Subcutaneous abdominal adipose tissue (tissue), 5 donors: ENCODE measurements at regions not wholly inside any gene's neighbourhood (a gene's known extent, or its start where the extent isn't known, plus 50 kb on each side); places are given as distances from the start of the nearest gene placed in this dataset.
"Not testable (repeated sequence)": the region's sequence is repeated elsewhere in the genome, so short reads cannot be mapped to it uniquely, and the experiment has no call there.

Experiments used
- H3K27ac ChIP-seq: one replicate; pipeline ENCODE4 v1.7.0; 2013; ENCODE audit warnings: low read depth, mild to moderate bottlenecking, inconsistent platforms, low read length, moderate library complexity
- H3K27me3 ChIP-seq, 5 donors: one replicate each; pipeline ENCODE4 v1.7.0; 2013; ENCODE audit warnings: low read length in 5 of 5, inconsistent platforms in 1 of 5; ENCODE audit not compliant: control insufficient read depth in 5 of 5, insufficient read depth in 4 of 5
- H3K36me3 ChIP-seq, 5 donors: one replicate each; pipeline ENCODE4 v1.7.0; 2013; ENCODE audit warnings: low read length in 5 of 5; ENCODE audit not compliant: control insufficient read depth in 5 of 5, insufficient read depth in 5 of 5
- H3K4me1 ChIP-seq, 5 donors: one replicate each; pipeline ENCODE4 v1.7.0; 2013; ENCODE audit warnings: low read length in 5 of 5, mild to moderate bottlenecking in 3 of 5, moderate library complexity in 1 of 5; ENCODE audit not compliant: control insufficient read depth in 5 of 5, insufficient read depth in 5 of 5
- H3K4me3 ChIP-seq, 5 donors: one replicate each; pipeline ENCODE4 v1.7.0; 2013; ENCODE audit warnings: low read length in 5 of 5, low read depth in 1 of 5
- H3K9ac ChIP-seq, 5 donors: one replicate each; pipeline ENCODE4 v1.7.0; 2013; ENCODE audit warnings: low read length in 5 of 5, mild to moderate bottlenecking in 4 of 5, moderate library complexity in 3 of 5
- H3K9me3 ChIP-seq, 5 donors: one replicate each; pipeline ENCODE4 v1.7.0; 2013; ENCODE audit warnings: low read length in 5 of 5; ENCODE audit not compliant: control insufficient read depth in 5 of 5
- donor health status: healthy.
- donor health status: healthy.
- donor health status: healthy.
- donor health status: healthy.
- donor health status: healthy.

DNA sequence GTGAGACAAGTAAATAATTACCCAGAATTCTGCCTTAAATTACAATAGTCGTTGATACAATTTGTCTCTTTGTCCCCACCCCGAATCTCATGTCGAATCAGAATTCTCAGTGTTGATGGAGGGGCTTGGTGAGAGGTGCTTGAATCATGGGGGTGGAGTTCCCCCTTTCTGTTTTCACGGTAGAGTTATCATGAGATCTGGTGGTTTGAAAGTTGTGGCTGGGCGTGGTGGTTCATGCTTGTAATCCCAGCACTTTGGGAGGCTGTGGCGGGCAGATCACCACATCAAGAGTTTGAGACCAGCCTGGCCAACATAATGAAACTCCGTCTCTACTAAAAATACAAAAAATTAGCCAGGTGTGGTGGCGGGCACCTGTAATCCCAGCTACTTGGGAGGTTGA is 75.0 kb upstream of the GNAQ start:
- H3K27me3 ChIP-seq, H3K4me1 ChIP-seq, H3K4me3 ChIP-seq, H3K27ac ChIP-seq, H3K9me3 ChIP-seq, H3K9ac ChIP-seq, H3K36me3 ChIP-seq: not testable (repeated sequence)

- Histone ChIP-seq H3K27ac (no peak overlapping the region), H3K4me1 (no peaks in the 10 kb centered on the region), H3K9me3 (peaks cover 0 to 5% (median 3%) of the 10 kb centered on the region in 5 donors), H3K27me3 (no peaks in the 10 kb centered on the region), H3K9ac (no peak overlapping the region), H3K36me3 (no peaks in the 10 kb centered on the region), H3K4me3 (no peak overlapping the region)
Observed at GRCh38 chr9:78103971-78104433, 72.4 kb upstream of the GNAQ start.

DNA sequence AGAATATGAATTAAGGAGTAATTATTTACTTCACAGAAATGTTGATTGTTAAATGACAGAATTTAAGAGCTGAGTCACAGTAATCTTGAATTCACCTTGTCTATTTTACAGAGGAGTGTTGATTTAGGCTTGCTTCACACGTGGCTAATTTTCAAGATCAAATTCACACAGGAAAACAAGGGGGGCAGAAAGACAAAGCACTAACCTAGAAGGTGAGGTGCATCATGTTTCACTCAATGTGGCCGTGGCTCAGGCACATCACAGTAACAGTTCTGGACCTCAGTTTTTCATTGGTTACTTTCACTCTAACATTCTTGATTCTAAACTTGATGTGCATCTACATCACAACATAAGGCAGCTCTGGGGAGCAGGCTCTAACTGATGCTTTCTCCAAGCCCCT is 69.6 kb upstream of the GNAQ start:
- no peaks in the 10 kb centered on the region for H3K27me3 ChIP-seq
- H3K4me1 ChIP-seq, result peaks cover 0 to 10% (median 0%) of the 10 kb centered on the region in 5 donors
- H3K4me3 ChIP-seq, result no peak overlapping the region
- no peak overlapping the region for H3K27ac ChIP-seq
- peaks cover 0 to 5% (median 3%) of the 10 kb centered on the region in 5 donors for H3K9me3 ChIP-seq
- no peaks in the 10 kb centered on the region for H3K36me3 ChIP-seq
- H3K9ac ChIP-seq, result no peak overlapping the region

DNA sequence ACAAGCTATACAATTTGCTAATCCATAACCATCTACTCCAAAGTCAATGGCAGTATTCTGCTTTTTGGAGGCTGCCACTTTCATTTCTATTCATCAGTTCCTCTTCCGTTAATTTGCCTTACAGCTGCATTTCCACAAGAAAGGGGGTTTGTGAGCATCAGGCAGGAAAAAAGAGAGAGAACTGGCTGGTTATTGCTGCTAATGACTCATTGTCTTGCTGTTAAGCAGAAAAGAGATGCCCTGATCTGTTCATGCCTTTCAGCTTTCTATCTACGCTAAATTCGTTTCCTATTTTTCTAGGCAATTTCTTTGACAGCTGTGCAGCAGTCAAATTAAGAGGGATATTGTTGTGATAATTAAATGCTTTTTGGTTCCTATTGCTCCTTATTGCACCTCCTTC is 65.9 kb upstream of the GNAQ start:
- Histone ChIP-seq H3K9ac (no peak overlapping the region), H3K4me3 (no peak overlapping the region), H3K9me3 (peaks cover 0 to 5% (median 3%) of the 10 kb centered on the region in 5 donors), H3K36me3 (no peaks in the 10 kb centered on the region), H3K4me1 (peaks cover 0 to 10% (median 0%) of the 10 kb centered on the region in 5 donors), H3K27me3 (no peaks in the 10 kb centered on the region), H3K27ac (no peak overlapping the region)

DNA sequence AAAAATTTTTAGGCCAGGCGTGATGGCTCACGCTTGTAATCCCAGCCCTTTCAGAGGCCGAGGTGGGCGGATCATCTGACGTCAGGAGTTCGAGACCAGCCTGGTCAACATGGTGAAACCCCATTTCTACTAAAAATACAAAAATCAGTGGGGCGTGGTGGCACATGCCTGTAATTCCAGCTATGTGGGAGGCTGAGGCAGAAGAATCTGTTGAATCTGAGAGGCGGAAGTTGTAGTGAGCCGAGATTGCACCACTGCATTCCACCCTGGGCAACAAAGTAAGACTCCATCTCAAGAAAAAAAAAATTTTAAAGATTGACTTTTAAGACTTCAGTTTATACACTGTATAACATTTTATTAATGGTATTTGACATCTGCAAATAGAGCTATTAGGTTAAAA is 60.1 kb upstream of the GNAQ start:
- no peak overlapping the region for H3K27ac ChIP-seq
- H3K4me3 ChIP-seq, result no peak overlapping the region
- H3K27me3 ChIP-seq, result no peaks in the 10 kb centered on the region
- no peaks in the 10 kb centered on the region for H3K36me3 ChIP-seq
- no peaks in the 10 kb centered on the region for H3K9me3 ChIP-seq
- H3K9ac ChIP-seq, result no peak overlapping the region
- no peaks in the 10 kb centered on the region for H3K4me1 ChIP-seq

DNA sequence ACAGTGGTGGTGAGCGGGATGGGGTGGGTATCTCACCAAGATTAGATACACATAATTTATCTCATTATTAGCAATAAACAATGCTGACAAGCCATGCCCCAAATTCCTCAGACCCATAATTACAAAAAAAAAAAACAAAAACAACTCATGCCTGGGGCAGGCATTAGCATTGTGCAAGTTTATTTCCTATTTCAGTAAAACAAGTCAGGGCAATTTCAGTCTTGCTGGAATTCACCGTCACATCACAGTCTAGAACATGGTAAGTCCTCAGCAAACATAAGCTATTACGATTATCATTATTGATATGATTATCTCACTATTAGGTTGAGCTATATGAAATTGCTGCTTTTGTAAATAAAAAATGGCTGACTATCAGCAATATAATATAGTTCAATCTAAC is 57.5 kb upstream of the GNAQ start:
- H3K4me1 ChIP-seq, result no peaks in the 10 kb centered on the region
- no peaks in the 10 kb centered on the region for H3K9me3 ChIP-seq
- no peak overlapping the region for H3K4me3 ChIP-seq
- no peak overlapping the region for H3K27ac ChIP-seq
- no peaks in the 10 kb centered on the region for H3K27me3 ChIP-seq
- no peaks in the 10 kb centered on the region for H3K36me3 ChIP-seq
- no peak overlapping the region for H3K9ac ChIP-seq

DNA sequence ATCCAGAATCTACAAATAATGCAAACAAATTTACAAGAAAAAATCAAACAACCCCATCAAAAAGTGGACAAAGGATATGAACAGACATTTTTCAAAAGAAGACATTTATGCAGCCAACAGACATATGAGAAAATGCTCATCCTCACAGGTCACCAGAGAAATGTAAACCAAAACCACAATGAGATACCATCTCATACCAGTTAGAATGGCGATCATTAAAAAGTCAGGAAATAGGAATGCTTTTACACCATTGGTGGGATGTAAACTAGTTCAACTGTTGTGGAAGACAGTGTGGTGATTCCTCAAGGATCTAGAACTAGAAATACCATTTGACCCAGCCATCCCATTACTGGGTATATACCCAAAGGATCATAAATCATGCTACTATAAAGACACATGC is 56.6 kb upstream of the GNAQ start:
- H3K27ac ChIP-seq, H3K9ac ChIP-seq, H3K36me3 ChIP-seq, H3K4me3 ChIP-seq, H3K27me3 ChIP-seq, H3K4me1 ChIP-seq, H3K9me3 ChIP-seq: not testable (repeated sequence)
